NCI-H2107 treated with DMSO at 0.1 percent for 48 hours (cell line): ENCODE measurements at regions not wholly inside any gene's neighbourhood (a gene's known extent, or its start where the extent isn't known, plus 50 kb on each side); places are given as distances from the start of the nearest gene placed in this dataset.
"Not testable (repeated sequence)": the region's sequence is repeated elsewhere in the genome, so short reads cannot be mapped to it uniquely, and the experiment has no call there.

Experiments
- DNase-seq: peaks from one replicate; lab custom pipeline; 2025; ENCODE audit not compliant: unreplicated experiment; lab: John Stamatoyannopoulos, UW

DNA sequence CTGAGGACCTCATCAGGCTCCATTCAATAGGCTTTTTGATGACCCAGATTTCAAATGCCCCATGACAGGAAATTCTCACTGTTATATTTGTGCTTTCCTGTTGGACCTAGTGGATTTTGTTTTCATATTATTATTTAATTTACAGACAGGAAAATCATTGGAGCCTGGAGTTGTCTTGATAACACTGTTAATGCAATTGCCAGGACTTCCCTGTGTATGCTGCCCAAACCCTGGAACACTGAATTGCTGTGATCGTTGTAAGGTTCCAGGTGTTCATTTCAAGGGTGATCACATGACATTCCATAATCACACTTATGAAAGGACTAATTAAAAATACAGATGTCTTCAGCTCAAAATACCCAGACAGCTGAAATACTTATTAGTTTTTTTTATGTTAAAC is 783.2 kb downstream of the DHX35 start:
- DNase-seq = no peak

DNA sequence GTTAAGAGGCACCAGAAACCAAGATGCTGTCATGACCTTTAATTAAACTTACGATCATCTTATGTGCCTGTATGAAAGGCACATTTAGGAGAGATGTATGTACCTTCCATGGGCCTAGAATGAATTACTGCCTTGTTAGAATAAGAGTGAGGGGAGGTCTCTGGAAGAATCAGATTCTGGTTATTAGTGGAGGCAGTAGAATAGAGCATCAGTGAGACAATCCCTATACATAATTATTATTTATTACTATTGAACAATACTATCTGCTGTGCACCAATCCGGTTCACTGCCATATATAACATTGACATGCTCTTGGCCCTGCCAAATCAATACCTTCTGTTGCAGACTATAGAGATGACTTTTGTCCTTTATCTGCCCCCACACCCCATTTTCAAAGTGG is 776.5 kb downstream of the DHX35 start:
- DNase-seq = no peak

GRCh38 chr20:39736434-39737327 is 774.5 kb downstream of the DHX35 start:
- DNase-seq = no peak

GRCh38 chr20:39725513-39725912 is 763.4 kb downstream of the DHX35 start:
- DNase-seq = not testable (repeated sequence)

- no peak for DNase-seq
Measured at GRCh38 chr20:39719293-39719692, 757.1 kb downstream of the DHX35 start.

GRCh38 chr20:39717936-39718335 is 755.8 kb downstream of the DHX35 start:
- DNase-seq = no peak

DNA sequence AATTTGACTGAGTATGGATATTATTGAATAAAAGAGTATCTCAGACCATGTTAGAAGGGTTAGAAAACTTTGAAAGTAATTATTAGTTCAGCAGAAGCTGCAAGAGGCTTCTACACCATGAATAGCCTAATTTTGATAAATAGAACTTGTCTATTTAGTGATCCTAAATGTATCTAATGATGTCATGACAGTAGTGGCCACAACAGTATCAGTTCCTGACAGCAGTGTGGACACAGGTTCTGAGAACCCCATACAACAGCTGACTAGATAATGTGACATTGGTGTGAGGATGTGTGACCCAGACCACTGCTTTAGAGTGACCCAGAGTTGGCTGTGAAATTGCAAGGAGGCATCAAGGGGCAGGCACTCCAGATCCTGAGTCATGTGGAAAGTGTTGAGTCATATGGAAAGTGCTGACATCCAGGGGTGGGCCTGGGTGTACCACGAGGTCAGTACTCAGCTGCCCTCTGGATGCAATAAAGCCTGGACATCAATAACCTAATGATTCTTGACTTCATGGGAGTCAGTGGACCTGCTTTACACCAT is 754.7 kb downstream of the DHX35 start:
- no peak for DNase-seq

- no peak for DNase-seq
Measured at GRCh38 chr20:39713076-39713840, 751.1 kb downstream of the DHX35 start.

GRCh38 chr20:39706184-39706663 is 744.1 kb downstream of the DHX35 start:
- no peak for DNase-seq

DNA sequence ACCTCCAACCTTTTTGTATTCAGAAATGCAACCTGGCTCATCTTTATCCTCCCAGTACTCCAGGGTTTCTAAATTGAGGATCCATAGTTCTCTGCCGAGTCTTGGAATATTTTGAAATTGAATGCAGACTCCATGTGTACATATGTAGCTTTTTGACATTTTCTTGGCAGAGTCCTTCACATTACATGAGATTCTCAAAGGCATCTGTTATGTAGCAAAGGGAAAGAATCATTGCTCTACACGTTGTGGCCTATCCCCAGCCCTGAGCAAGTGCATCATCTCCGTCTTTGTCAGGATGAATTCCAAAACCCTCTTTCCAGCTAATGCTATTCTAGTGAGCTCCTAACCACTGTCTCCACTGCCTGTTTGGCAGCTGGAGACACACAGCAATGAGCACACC is 742.9 kb downstream of the DHX35 start:
- no peak for DNase-seq

DNA sequence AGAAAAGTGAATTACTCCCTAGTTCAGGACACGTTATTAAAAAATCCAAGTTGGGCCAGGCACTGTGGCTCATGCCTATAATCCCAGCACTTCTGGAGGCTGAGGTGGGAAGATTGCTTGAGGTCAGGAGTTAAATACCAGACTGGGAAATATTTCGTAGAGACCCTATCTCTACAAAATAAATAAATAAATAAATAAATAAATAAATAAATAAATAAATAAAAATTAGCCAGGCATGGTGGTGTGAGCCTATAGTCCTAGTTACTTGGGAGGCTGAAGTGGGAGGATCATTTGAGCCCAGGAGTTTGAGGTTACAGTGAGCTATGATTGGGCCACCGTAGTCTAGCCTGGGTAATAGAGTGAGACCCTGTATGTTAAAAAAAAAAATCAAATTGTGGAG is 741.2 kb downstream of the DHX35 start:
- not testable (repeated sequence) for DNase-seq

DNA sequence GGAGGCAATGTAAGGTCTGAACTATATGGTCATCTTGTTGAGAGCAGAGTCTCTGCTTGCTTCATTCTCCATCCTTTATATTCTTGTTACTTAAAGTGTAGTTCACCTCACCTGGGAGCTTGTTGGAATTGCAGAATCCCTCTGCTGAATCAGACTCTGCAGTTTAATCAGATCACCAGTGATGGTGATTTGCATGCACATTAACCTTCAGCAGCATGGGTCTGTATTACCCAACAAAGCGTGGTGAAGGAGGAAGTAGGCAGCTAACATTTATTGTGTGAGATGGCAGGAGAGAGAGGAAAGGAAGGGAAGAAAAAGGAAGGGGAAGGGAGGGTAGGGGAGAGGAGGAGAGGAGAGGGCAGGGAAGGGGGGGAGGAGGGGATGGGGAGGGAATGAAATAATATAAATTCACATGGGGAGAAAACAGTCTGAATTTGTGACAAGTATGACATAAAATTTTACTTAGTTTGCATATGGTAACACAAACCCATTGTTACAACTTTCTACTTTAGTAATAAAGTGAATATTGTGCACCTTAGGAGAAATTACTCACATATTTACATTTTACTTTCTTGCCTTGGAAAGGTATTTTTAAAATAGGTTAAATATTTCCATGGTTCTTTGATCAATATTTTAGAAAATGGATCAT is 740.7 kb downstream of the DHX35 start:
- no peak for DNase-seq

DNA sequence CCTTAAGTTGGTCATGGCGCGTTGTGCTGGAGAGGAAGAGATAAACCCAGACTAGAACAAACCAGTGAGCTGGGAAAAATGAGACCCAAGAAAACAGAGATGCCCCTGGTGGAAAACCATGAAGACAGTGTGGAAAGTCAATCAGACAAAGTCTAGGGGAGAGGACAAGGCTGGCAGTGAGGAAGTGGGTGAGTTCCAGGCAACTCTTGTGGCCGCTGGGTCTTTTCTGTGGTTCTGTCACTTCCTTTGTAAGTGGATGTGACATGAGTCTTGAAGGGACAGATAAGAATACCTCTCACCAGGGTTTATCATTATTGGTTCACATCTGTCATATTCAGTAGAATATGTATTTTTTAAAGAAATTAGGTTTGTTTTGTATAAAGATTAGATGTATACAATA is 738.4 kb downstream of the DHX35 start:
- no peak for DNase-seq

- DNase-seq = no peak
Measured at GRCh38 chr20:39699166-39699725, 737.1 kb downstream of the DHX35 start.

DNA sequence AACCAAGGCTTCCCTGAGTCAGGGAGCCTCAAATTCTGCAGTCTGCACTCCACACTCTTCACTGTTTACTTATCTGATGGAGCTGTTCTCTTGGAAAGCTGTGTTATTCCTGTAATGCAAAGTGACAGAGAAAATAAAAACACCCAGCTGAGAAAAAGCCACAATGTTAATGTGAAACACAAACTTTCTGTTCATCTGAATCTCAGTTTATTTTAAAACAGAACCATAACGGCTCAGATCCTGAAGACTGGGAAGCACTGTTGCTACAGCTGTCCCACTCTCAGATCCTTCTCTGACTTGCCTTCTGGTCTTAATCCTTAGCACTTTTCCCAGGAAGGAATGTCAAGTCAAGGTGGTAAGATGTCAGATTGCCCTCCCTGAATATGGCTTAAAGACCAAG is 736.6 kb downstream of the DHX35 start:
- DNase-seq = no peak

DNA sequence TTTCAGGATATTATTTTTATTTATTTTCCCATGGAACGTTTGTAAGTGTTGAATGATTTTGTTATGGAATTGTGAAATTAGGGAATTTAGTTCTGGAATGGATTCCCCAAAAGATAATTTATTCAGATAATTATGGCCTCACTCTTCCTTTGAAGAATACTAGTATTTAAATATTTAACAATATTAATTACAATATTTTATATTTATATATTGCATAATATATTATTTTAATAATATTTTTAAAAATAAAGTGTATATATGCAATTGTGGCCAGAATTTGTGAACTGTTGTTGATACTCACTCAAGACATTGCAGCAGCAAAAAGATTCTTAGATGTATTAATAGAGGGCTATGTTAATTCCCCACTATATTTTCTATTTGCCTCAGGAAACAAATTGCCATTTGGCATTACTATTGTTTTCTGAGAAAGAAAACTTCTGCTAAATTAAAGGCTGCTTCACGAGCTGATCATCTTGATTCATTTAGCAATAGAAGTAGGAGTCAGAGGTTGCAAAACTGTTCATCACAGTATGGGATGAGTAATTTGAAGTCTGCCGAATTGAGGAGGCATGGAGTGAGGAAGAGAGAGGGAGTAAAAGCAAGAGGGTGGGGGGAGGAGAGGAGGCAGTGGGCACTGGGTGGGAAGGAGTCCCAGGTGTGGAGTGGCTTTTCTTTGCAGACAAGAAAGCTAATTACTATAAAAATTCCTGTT is 729.2 kb downstream of the DHX35 start:
- no peak for DNase-seq

DNA sequence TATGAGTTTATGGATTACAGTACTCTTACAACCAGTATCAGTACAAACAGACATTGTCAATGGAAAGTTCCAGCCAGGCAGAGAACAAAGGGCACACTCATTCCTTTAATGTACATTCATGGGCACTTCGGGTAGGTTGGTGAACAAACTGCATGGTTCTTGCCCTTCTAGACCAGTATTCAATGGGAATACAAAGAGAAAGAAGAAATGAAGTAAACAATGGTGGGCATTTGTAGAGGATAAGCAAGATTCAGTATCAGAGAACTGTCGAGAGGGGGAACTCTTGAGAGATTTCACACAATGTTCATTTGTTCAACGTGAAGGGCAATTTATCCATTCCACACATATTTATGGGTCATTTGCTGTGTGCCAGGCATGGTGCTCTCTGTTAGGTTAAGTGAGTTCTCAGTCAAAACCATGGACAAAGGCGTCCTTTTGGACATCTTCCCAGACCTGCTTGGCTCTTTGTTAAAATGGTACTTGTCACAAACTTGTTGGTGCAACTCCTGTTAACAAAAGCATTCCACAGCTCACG is 714.8 kb downstream of the DHX35 start:
- DNase-seq = no peak

- no peak for DNase-seq
Measured at GRCh38 chr20:39676241-39676640, 714.1 kb downstream of the DHX35 start.

GRCh38 chr20:39674842-39675241 is 712.7 kb downstream of the DHX35 start:
- no peak for DNase-seq

GRCh38 chr20:39670988-39671387 is 708.8 kb downstream of the DHX35 start:
- no peak for DNase-seq
